Central memory CD8-positive, alpha-beta T cell (primary cell): ENCODE measurements at regions not wholly inside any gene's neighbourhood (a gene's known extent, or its start where the extent isn't known, plus 50 kb on each side); places are given as distances from the start of the nearest gene placed in this dataset.

ENCODE experiments used
- ATAC-seq: fragments of 150-1000 bp; cut with Tn5 transposase; replicated peaks from 2 replicates; pipeline ENCODE4 v1.10.0; 2022; ENCODE audit warnings: mild to moderate bottlenecking, moderate FRiP score, moderate number of reproducible peaks; ENCODE audit not compliant: poor library complexity, severe bottlenecking; ENCODE audit errors: extremely low read depth
- DNase-seq, 2 donors: peaks; one replicate each; pipeline ENCODE4 v3.0.0; 2021; ENCODE audit warnings: low spot score in 2 of 2
- H3K27ac Mint-ChIP-seq: one replicate; pipeline ENCODE4 v1.8.0; 2022; ENCODE audit warnings: low read depth, mild to moderate bottlenecking, moderate library complexity, mixed read lengths
- H3K27me3 Mint-ChIP-seq: one replicate; pipeline ENCODE4 v1.8.0; 2022; ENCODE audit warnings: mixed read lengths
- H3K36me3 Mint-ChIP-seq: one replicate; pipeline ENCODE4 v1.8.0; 2022; ENCODE audit warnings: mild to moderate bottlenecking, moderate library complexity, mixed read lengths; ENCODE audit not compliant: insufficient read depth
- H3K4me1 Mint-ChIP-seq: one replicate; pipeline ENCODE4 v1.8.0; 2022; ENCODE audit warnings: mixed read lengths
- H3K4me3 Mint-ChIP-seq: one replicate; pipeline ENCODE4 v1.8.0; 2022; ENCODE audit warnings: mild to moderate bottlenecking, moderate library complexity, mixed read lengths
- H3K9me3 Mint-ChIP-seq: one replicate; pipeline ENCODE4 v1.8.0; 2022; ENCODE audit warnings: mixed read lengths

- DNase-seq (no peak), ATAC-seq (no peak)
- H3K36me3 Mint-ChIP-seq = no peaks in the 10 kb centered on the region
- no peak overlapping the region for H3K4me3 Mint-ChIP-seq
- H3K27ac Mint-ChIP-seq = no peak overlapping the region
- no peaks in the 10 kb centered on the region for H3K9me3 Mint-ChIP-seq
- H3K27me3 Mint-ChIP-seq = peaks cover 13% of the 10 kb centered on the region
- H3K4me1 Mint-ChIP-seq = no peaks in the 10 kb centered on the region
Observed at GRCh38 chr14:34211732-34212131, 250.3 kb downstream of the SPTSSA start.

GRCh38 chr14:34208532-34208931 is 253.5 kb downstream of the SPTSSA start:
- no peak overlapping the region for H3K27ac Mint-ChIP-seq
- no peaks in the 10 kb centered on the region for H3K36me3 Mint-ChIP-seq
- ATAC-seq (no peak), DNase-seq (no peak)
- peaks cover 9% of the 10 kb centered on the region for H3K9me3 Mint-ChIP-seq
- H3K4me3 Mint-ChIP-seq = no peak overlapping the region
- peaks cover 13% of the 10 kb centered on the region for H3K27me3 Mint-ChIP-seq
- no peaks in the 10 kb centered on the region for H3K4me1 Mint-ChIP-seq

GRCh38 chr14:34205799-34206198 is 254.9 kb upstream of the EGLN3 start:
- no peak for ATAC-seq
- DNase-seq = no peak
- Mint-ChIP-seq H3K36me3 (no peaks in the 10 kb centered on the region), H3K27me3 (no peaks in the 10 kb centered on the region), H3K27ac (no peak overlapping the region), H3K9me3 (peaks cover 9% of the 10 kb centered on the region), H3K4me1 (no peaks in the 10 kb centered on the region), H3K4me3 (no peak overlapping the region)

- Mint-ChIP-seq H3K27me3 (peaks cover 4% of the 10 kb centered on the region), H3K4me1 (no peaks in the 10 kb centered on the region), H3K27ac (no peak overlapping the region), H3K9me3 (peaks cover 9% of the 10 kb centered on the region), H3K4me3 (no peak overlapping the region), H3K36me3 (no peaks in the 10 kb centered on the region)
- no peak for DNase-seq
- ATAC-seq = no peak
Observed at GRCh38 chr14:34204774-34205173, 253.9 kb upstream of the EGLN3 start.

- no peak for ATAC-seq
- Mint-ChIP-seq H3K27me3 (peaks cover 14% of the 10 kb centered on the region), H3K9me3 (peaks cover 9% of the 10 kb centered on the region)
Observed at GRCh38 chr14:34203251-34203722, 252.4 kb upstream of the EGLN3 start.

GRCh38 chr14:34201909-34202637 is 251.2 kb upstream of the EGLN3 start:
- no peak for DNase-seq
- H3K27ac Mint-ChIP-seq = no peak overlapping the region
- ATAC-seq = no peak

More at GRCh38 chr14:34203251-34203722, 252.4 kb upstream of the EGLN3 start:
- Mint-ChIP-seq H3K4me1 (no peaks in the 10 kb centered on the region), H3K4me3 (no peak overlapping the region), H3K36me3 (no peaks in the 10 kb centered on the region), H3K27ac (no peak overlapping the region)
- DNase-seq = no peak

GRCh38 chr14:34199585-34199984 is 248.7 kb upstream of the EGLN3 start:
- peaks cover 2% of the 10 kb centered on the region for H3K36me3 Mint-ChIP-seq
- ATAC-seq = no peak
- H3K27ac Mint-ChIP-seq = no peak overlapping the region
- peaks cover 43% of the 10 kb centered on the region for H3K27me3 Mint-ChIP-seq
- DNase-seq = no peak
- H3K9me3 Mint-ChIP-seq = peaks cover 11% of the 10 kb centered on the region
- H3K4me3 Mint-ChIP-seq = no peak overlapping the region
- no peaks in the 10 kb centered on the region for H3K4me1 Mint-ChIP-seq

More at GRCh38 chr14:34201909-34202637, 251.2 kb upstream of the EGLN3 start:
- no peaks in the 10 kb centered on the region for H3K4me1 Mint-ChIP-seq
- H3K36me3 Mint-ChIP-seq = peaks cover 2% of the 10 kb centered on the region
- peaks cover 26% of the 10 kb centered on the region for H3K27me3 Mint-ChIP-seq
- no peak overlapping the region for H3K4me3 Mint-ChIP-seq
- H3K9me3 Mint-ChIP-seq = peaks cover 10% of the 10 kb centered on the region

GRCh38 chr14:34198096-34198495 is 247.2 kb upstream of the EGLN3 start:
- Mint-ChIP-seq H3K4me3 (no peak overlapping the region), H3K9me3 (peaks cover 11% of the 10 kb centered on the region), H3K27me3 (peaks cover 43% of the 10 kb centered on the region), H3K36me3 (peaks cover 2% of the 10 kb centered on the region), H3K4me1 (no peaks in the 10 kb centered on the region), H3K27ac (no peak overlapping the region)
- no peak for DNase-seq
- ATAC-seq = no peak

GRCh38 chr14:34195964-34196363 is 245.1 kb upstream of the EGLN3 start:
- Mint-ChIP-seq H3K36me3 (peaks cover 2% of the 10 kb centered on the region), H3K4me1 (no peaks in the 10 kb centered on the region), H3K9me3 (peaks cover 11% of the 10 kb centered on the region), H3K4me3 (no peak overlapping the region), H3K27ac (no peak overlapping the region), H3K27me3 (peaks cover 43% of the 10 kb centered on the region)
- DNase-seq = no peak
- ATAC-seq = no peak

GRCh38 chr14:34190717-34191116 is 239.8 kb upstream of the EGLN3 start:
- H3K4me1 Mint-ChIP-seq = no peaks in the 10 kb centered on the region
- no peak for DNase-seq
- no peak overlapping the region for H3K4me3 Mint-ChIP-seq
- ATAC-seq = no peak
- H3K9me3 Mint-ChIP-seq = peaks cover under 1% of the 10 kb centered on the region
- no peak overlapping the region for H3K27ac Mint-ChIP-seq
- no peaks in the 10 kb centered on the region for H3K36me3 Mint-ChIP-seq
- peaks cover 3% of the 10 kb centered on the region for H3K27me3 Mint-ChIP-seq

- Mint-ChIP-seq H3K36me3 (no peaks in the 10 kb centered on the region), H3K9me3 (no peaks in the 10 kb centered on the region), H3K27ac (no peak overlapping the region), H3K27me3 (no peaks in the 10 kb centered on the region), H3K4me1 (no peaks in the 10 kb centered on the region), H3K4me3 (no peak overlapping the region)
- DNase-seq (no peak), ATAC-seq (no peak)
Observed at GRCh38 chr14:34189866-34190265, 239.0 kb upstream of the EGLN3 start.

- H3K4me3 Mint-ChIP-seq = no peak overlapping the region
- H3K4me1 Mint-ChIP-seq = no peaks in the 10 kb centered on the region
- no peaks in the 10 kb centered on the region for H3K36me3 Mint-ChIP-seq
- ATAC-seq (no peak), DNase-seq (no peak)
- no peaks in the 10 kb centered on the region for H3K27me3 Mint-ChIP-seq
- H3K27ac Mint-ChIP-seq = no peak overlapping the region
- H3K9me3 Mint-ChIP-seq = no peaks in the 10 kb centered on the region
Observed at GRCh38 chr14:34187519-34188044, 236.7 kb upstream of the EGLN3 start.

GRCh38 chr14:34187061-34187460 is 236.2 kb upstream of the EGLN3 start:
- ATAC-seq (no peak), DNase-seq (no peak)
- Mint-ChIP-seq H3K9me3 (no peaks in the 10 kb centered on the region), H3K4me1 (no peaks in the 10 kb centered on the region), H3K27ac (no peak overlapping the region), H3K36me3 (no peaks in the 10 kb centered on the region), H3K4me3 (no peak overlapping the region), H3K27me3 (no peaks in the 10 kb centered on the region)
